Stimulated activated effector memory CD8-positive, alpha-beta T cell treated with anti-CD3 and anti-CD28 coated beads, Interleukin-12 subunit alpha, Interleukin-12 subunit beta, amount 100 ng/mL, for 72 hours (primary cell): ENCODE measurements at regions not wholly inside any gene's neighbourhood (a gene's known extent, or its start where the extent isn't known, plus 50 kb on each side); places are given as distances from the start of the nearest gene placed in this dataset.

Experiments
- ATAC-seq: fragments of 150-1000 bp; cut with Tn5 transposase; 2 replicates; pipeline ENCODE4 v1.10.0; 2021
- DNase-seq, 2 donors: peaks; one replicate each; pipeline ENCODE4 v3.0.0; 2021 to 2022; ENCODE audit warnings: low spot score in 2 of 2
- H3K27ac Mint-ChIP-seq: one replicate; pipeline ENCODE4 v1.8.0; 2022; ENCODE audit warnings: mild to moderate bottlenecking, mixed read lengths
- H3K36me3 Mint-ChIP-seq: one replicate; pipeline ENCODE4 v1.8.0; 2022; ENCODE audit warnings: mild to moderate bottlenecking, mixed read lengths
- H3K4me1 Mint-ChIP-seq: one replicate; pipeline ENCODE4 v1.8.0; 2022; ENCODE audit warnings: mixed read lengths
- H3K4me3 Mint-ChIP-seq: one replicate; pipeline ENCODE4 v1.8.0; 2022; ENCODE audit warnings: mild to moderate bottlenecking, mixed read lengths
- H3K9me3 Mint-ChIP-seq: one replicate; pipeline ENCODE4 v1.8.0; 2022; ENCODE audit warnings: mixed read lengths

GRCh38 chr6:130756824-130757223 is 70.4 kb upstream of the SMLR1 start:
- no peak overlapping the region for H3K27ac Mint-ChIP-seq
- H3K4me3 Mint-ChIP-seq, result no peak overlapping the region
- H3K9me3 Mint-ChIP-seq, result no peaks in the 10 kb centered on the region
- H3K4me1 Mint-ChIP-seq, result peaks cover 12% of the 10 kb centered on the region
- no peak for ATAC-seq
- no peaks in the 10 kb centered on the region for H3K36me3 Mint-ChIP-seq
- DNase-seq, result no peak

- H3K36me3 Mint-ChIP-seq, result no peaks in the 10 kb centered on the region
- no peak overlapping the region for H3K4me3 Mint-ChIP-seq
- H3K27ac Mint-ChIP-seq, result no peak overlapping the region
- H3K9me3 Mint-ChIP-seq, result no peaks in the 10 kb centered on the region
- ATAC-seq, result peak; percentile 54
- H3K4me1 Mint-ChIP-seq, result peaks cover 12% of the 10 kb centered on the region
- DNase-seq, result no peak
These were observed 68.4 kb upstream of the SMLR1 start for GRCh38 chr6:130758813-130759212.

GRCh38 chr6:130760006-130760405 is 67.2 kb upstream of the SMLR1 start:
- Mint-ChIP-seq H3K27ac (no peak overlapping the region), H3K36me3 (no peaks in the 10 kb centered on the region), H3K9me3 (no peaks in the 10 kb centered on the region), H3K4me3 (no peak overlapping the region), H3K4me1 (peaks cover 12% of the 10 kb centered on the region)
- no peak for ATAC-seq
- no peak for DNase-seq

DNA sequence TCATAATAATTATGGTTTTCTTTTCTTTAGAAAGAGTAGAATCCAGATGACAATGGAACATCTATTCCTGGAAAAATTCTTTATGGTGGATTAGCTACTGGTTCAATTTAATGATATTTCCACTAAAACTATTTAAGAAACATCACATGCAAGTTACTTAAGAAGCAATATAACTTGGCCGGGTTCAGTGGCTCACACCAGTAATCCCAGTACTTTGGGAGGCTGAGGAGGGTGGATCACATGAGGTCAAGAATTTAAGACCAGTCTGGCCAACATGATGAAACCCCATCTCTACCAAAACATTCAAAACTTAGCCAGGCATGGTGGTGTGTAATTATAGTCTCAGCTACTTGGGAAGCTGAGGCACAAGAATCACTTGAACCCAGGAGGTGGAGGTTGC is 65.9 kb upstream of the SMLR1 start:
- H3K9me3 Mint-ChIP-seq, result no peaks in the 10 kb centered on the region
- no peaks in the 10 kb centered on the region for H3K36me3 Mint-ChIP-seq
- H3K4me1 Mint-ChIP-seq, result peaks cover 12% of the 10 kb centered on the region
- no peak overlapping the region for H3K4me3 Mint-ChIP-seq
- H3K27ac Mint-ChIP-seq, result no peak overlapping the region
- DNase-seq (no peak), ATAC-seq (no peak)

DNA sequence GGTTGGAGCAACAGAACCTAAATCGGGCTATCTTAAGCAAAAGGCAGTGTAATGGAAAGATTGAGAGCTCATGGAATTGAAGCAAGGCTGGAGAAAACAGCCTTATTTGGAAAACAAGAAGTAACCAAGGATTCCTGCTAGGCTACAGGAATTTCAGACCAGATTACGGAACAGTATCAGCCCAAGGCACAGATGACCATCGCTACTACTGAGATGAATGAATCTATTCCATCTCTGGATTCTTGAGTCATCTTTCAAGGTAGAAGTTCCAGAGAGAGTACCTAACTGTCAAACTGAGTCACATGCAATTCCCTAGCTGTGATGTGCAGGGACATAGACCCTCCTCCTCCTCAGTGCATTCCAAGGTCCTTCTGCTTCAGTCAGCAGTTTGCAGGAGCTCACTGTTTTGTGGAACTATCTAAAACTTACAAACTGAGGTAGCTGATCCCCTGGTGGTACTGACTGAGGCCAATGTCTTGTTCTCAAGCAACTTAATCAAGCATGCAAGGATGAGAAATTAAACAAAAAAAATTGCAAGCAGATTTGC is 62.0 kb upstream of the SMLR1 start:
- Mint-ChIP-seq H3K27ac (no peak overlapping the region), H3K4me1 (no peaks in the 10 kb centered on the region), H3K9me3 (no peaks in the 10 kb centered on the region), H3K36me3 (no peaks in the 10 kb centered on the region), H3K4me3 (no peak overlapping the region)
- no peak for DNase-seq
- ATAC-seq, result no peak

DNA sequence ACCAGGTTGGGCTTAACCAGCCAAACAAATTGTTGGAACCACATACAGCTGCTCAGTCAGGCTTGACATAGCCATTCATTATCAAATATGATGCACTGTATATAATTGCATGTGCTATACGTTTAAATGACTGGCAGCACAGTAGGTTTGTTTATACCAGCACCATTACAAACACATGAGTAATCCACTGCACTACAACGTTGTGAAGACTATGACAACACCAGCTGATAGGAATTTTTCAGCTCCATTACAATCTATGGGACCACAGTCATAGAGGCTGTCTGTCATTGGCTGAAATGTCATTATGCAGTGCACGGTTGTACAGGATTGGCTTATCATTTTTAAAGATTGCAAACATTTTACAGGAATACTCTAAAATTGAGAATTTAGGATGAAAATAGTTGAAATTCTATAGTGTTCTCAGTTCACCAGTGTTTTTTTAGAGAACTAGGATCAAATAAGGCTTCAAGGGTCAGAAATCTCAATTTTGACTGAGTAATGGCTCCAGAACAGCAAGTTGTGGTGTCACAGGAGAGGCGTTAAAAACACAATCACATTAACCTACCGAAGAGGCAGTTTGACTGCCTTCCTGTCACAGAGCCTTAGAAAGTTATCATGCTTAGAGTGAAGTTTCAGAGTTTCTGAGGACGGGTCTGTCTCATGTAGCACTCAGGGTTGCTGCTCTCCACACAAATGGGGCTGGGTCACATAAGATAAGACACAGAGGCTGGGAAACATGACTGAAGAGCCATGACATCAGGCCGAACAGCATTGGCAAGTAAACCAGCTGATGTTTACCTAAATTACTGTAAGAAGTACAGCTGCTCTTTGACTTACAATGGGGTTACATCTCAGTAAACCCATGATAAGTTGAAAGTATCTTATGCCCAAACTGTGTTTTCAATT is 60.7 kb upstream of the SMLR1 start:
- Mint-ChIP-seq H3K36me3 (no peaks in the 10 kb centered on the region), H3K27ac (no peak overlapping the region)
- ATAC-seq, result no peak

DNA sequence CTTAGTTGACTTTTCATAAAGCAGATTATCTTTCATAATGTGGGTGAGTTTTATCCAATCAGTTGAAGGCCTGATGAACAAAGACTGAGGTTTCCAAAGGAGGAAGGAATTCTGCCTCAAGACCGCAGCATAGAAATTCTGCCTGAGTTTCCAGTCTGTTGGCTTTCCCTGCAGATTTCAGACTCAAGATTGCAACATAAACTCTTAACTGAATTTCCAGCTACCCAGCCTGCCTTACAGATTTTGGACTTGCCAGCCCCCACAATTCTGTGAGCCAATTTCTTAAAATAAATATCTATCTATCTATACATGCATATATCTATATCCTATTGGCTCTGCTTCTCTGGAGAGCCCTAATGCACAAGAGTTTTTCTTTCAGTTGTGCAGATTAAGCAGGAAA is 57.3 kb upstream of the SMLR1 start:
- Mint-ChIP-seq H3K4me3 (no peak overlapping the region), H3K4me1 (no peaks in the 10 kb centered on the region), H3K9me3 (no peaks in the 10 kb centered on the region), H3K27ac (no peak overlapping the region), H3K36me3 (no peaks in the 10 kb centered on the region)
- ATAC-seq (no peak), DNase-seq (no peak)

More for the DNA sequence above, 60.7 kb upstream of the SMLR1 start:
- H3K9me3 Mint-ChIP-seq, result no peaks in the 10 kb centered on the region
- no peak overlapping the region for H3K4me3 Mint-ChIP-seq
- H3K4me1 Mint-ChIP-seq, result no peaks in the 10 kb centered on the region
- DNase-seq, result no peak

DNA sequence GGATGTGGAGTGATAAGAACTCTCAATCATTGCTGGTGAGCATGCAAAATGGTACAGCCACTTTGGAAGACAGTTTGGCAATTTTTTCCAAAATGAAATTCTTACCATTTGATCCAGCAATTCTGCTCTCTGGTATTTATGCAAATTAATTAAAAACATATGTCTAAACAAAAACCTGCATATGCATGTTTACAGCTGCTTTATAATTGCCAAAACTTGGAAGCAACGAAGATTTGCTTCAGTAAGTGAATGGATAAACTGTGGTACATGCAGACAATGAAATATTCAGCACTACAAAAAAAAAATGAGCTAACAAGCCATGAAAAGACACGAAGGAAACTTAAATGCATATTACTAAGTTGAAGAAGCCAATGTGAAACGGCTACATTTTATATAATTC is 55.5 kb upstream of the SMLR1 start:
- Mint-ChIP-seq H3K36me3 (no peaks in the 10 kb centered on the region), H3K4me3 (no peak overlapping the region), H3K27ac (no peak overlapping the region), H3K4me1 (peaks cover 8% of the 10 kb centered on the region), H3K9me3 (no peaks in the 10 kb centered on the region)
- no peak for DNase-seq
- no peak for ATAC-seq

DNA sequence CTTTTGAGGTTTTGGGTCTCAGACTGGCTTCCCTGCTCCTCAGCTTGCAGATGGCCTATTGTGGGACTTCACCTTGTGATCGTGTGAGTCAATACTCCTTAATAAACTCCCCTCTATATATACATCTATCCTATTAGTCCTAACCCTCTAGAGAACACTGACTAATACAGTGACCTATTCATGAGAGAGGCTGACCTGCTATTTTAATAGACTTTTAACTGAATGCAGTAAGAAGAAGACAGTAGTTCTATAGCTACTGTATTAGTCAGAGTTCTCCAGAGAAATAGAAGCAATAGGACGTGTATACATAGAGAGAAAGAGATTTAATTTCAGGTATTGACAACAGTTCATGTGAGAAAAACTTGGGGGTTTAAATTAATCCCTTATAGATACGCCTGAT is 53.3 kb upstream of the SMLR1 start:
- Mint-ChIP-seq H3K4me3 (no peak overlapping the region), H3K36me3 (no peaks in the 10 kb centered on the region), H3K27ac (no peak overlapping the region), H3K4me1 (peaks cover 10% of the 10 kb centered on the region), H3K9me3 (no peaks in the 10 kb centered on the region)
- ATAC-seq (no peak), DNase-seq (no peak)

GRCh38 chr6:130775411-130776012 is 51.7 kb upstream of the SMLR1 start:
- peaks cover 22% of the 10 kb centered on the region for H3K4me1 Mint-ChIP-seq
- H3K27ac Mint-ChIP-seq, result no peak overlapping the region
- no peak overlapping the region for H3K4me3 Mint-ChIP-seq
- no peaks in the 10 kb centered on the region for H3K9me3 Mint-ChIP-seq
- no peak for DNase-seq
- no peak for ATAC-seq
- H3K36me3 Mint-ChIP-seq, result no peaks in the 10 kb centered on the region

GRCh38 chr6:130776287-130776925 is 50.8 kb upstream of the SMLR1 start:
- DNase-seq (no peak), ATAC-seq (peak; percentile 50)
- H3K4me1 Mint-ChIP-seq, result peaks cover 24% of the 10 kb centered on the region
- H3K9me3 Mint-ChIP-seq, result no peaks in the 10 kb centered on the region
- H3K27ac Mint-ChIP-seq, result no peak overlapping the region
- no peaks in the 10 kb centered on the region for H3K36me3 Mint-ChIP-seq
- no peak overlapping the region for H3K4me3 Mint-ChIP-seq
